ENCODE measurements at regions not wholly inside any gene's neighbourhood (a gene's known extent, or its start where the extent isn't known, plus 50 kb on each side); places are given as distances from the start of the nearest gene placed in this dataset.

GRCh38 chr2:48249025-48249424 lies 65.5 kb upstream of the FOXN2 start:
- TF ChIP-seq CTCF (conservative IDR thresholded peaks at IDR 0.05; ENCODE audit: low read length) (no peak), EZH2phosphoT487 (IDR thresholded peaks at IDR 0.05; ENCODE audit: borderline replicate concordance) (no peak)
